HepG2 (cell line): ENCODE measurements at regions not wholly inside any gene's neighbourhood (a gene's known extent, or its start where the extent isn't known, plus 50 kb on each side); places are given as distances from the start of the nearest gene placed in this dataset.

Experiments
- ATAC-seq: fragments of 200-7000 bp; cut with Tn5 transposase; 3 replicates; pipeline ENCODE4 v1.9.1; 2020; ENCODE audit warnings: mild to moderate bottlenecking, moderate library complexity
- BruUV-seq: library from RNA; stranded (reverse); fragments of 400-500 nt; replicated peaks from 2 replicates; lab custom pipeline; 2021; lab: Mats Ljungman, UMichigan
- CTCF ChIA-PET: fragments of 300-600 bp; formaldehyde crosslinking; extraction: SDS; loops from one replicate; lab custom pipeline; 2021; ENCODE audit warnings: low total read pairs, inconsistent platforms, low intra/inter-chr PET ratio; lab: Yijun Ruan, JAX
- POLR2A ChIA-PET: fragments of 350-600 bp; sonication (Branson Sonifier 250); formaldehyde crosslinking; loops from one replicate; lab custom pipeline; 2020; ENCODE audit warnings: antibody characterized with exemption, inconsistent platforms; lab: Yijun Ruan, JAX
- DNase-seq: peaks from one replicate; pipeline ENCODE4 v3.0.0-alpha.2; 2015; ENCODE audit warnings: low spot score
- FAIRE-seq: peaks from 3 replicates; lab custom pipeline; 2011; peaks lifted over from hg19 to GRCh38; lab: Jason Lieb, UNC
- H2AFZ ChIP-seq: one replicate; pipeline ENCODE4 v1.6.1; 2011; ENCODE audit warnings: low read length, inconsistent platforms
- H3K27ac ChIP-seq: fragments of 300-600 bp; 3 replicates; pipeline ENCODE4 v1.8.0; 2011; ENCODE audit warnings: mixed run types, mild to moderate bottlenecking, mixed read lengths, low read length, inconsistent platforms; ENCODE audit not compliant: insufficient read depth; ENCODE audit errors: extremely low read length
- H3K27me3 ChIP-seq, 2 experiments: fragments of 200-600 bp in 1 of 2; 2 replicates in 1 of 2; 3 replicates in 1 of 2; pipeline versions ENCODE4 v1.6.0 to v1.8.0; 2011; ENCODE audit warnings: low read length in 2 of 2, mild to moderate bottlenecking in 2 of 2, moderate library complexity in 2 of 2, inconsistent platforms in 1 of 2; ENCODE audit not compliant: insufficient read depth in 2 of 2, control insufficient read depth in 1 of 2
- H3K36me3 ChIP-seq, 2 experiments: fragments of 200-600 bp in 1 of 2; replicated peaks in 1 of 2; 2 replicates in 1 of 2; 3 replicates in 1 of 2; pipeline versions ENCODE4 v1.5.1 to v1.8.0; 2011; ENCODE audit warnings: low read length in 2 of 2, inconsistent platforms in 1 of 2; ENCODE audit not compliant: insufficient read depth in 2 of 2, control insufficient read depth in 1 of 2
- H3K4me1 ChIP-seq: 2 replicates; pipeline ENCODE4 v1.5.1; 2012; ENCODE audit warnings: low read length, inconsistent platforms; ENCODE audit not compliant: insufficient read depth
- H3K4me2 ChIP-seq: 2 replicates; pipeline ENCODE4 v1.6.0; 2011; ENCODE audit warnings: low read depth, low read length, inconsistent platforms
- H3K4me3 ChIP-seq, 3 experiments: fragments of 200-600 bp in 1 of 3; sonication (generic), shearing (Covaris generic) in 1 of 3; replicated peaks in 1 of 3; 2 replicates each; pipeline ENCODE4 v1.5.1; 2011 to 2016; ENCODE audit warnings: low read length in 3 of 3, inconsistent platforms in 2 of 3, low read depth in 2 of 3, mild to moderate bottlenecking in 2 of 3, control low read depth in 1 of 3, mixed read lengths in 1 of 3; ENCODE audit not compliant: insufficient read depth in 1 of 3
- H3K79me2 ChIP-seq: one replicate; pipeline ENCODE4 v1.6.1; 2011; ENCODE audit warnings: low read length, inconsistent platforms; ENCODE audit not compliant: insufficient read depth
- H3K9ac ChIP-seq: 2 replicates; pipeline ENCODE4 v1.6.0; 2011; ENCODE audit warnings: mild to moderate bottlenecking, low read depth, low read length, inconsistent platforms; ENCODE audit not compliant: insufficient read depth
- H3K9me3 ChIP-seq: 2 replicates; pipeline ENCODE4 v1.5.1; 2012; ENCODE audit warnings: mild to moderate bottlenecking, low read length
- H4K20me1 ChIP-seq: 2 replicates; pipeline ENCODE4 v1.6.0; 2011; ENCODE audit warnings: inconsistent platforms, mild to moderate bottlenecking, low read length, moderate library complexity; ENCODE audit not compliant: insufficient read depth
- GATAD1 ChIP-seq: IDR thresholded peaks from 2 replicates; pipeline ENCODE4 v1.6.1; 2016; ENCODE audit warnings: missing genetic modification reagents, missing compliant biosample characterization
- GRHL1 ChIP-seq: sonication (generic); formaldehyde crosslinking; conservative IDR thresholded peaks from 2 replicates; pipeline ENCODE4 v1.8.0; 2022; ENCODE audit warnings: missing genetic modification reagents
- KLF15 ChIP-seq: sonication (generic); formaldehyde crosslinking; IDR thresholded peaks from 2 replicates; pipeline ENCODE4 v1.8.1; 2023; ENCODE audit warnings: borderline replicate concordance, mild to moderate bottlenecking, inconsistent platforms, missing genetic modification reagents, mixed read lengths
- MIXL1 ChIP-seq: IDR thresholded peaks from 2 replicates; pipeline ENCODE4 v1.6.1; 2016
- MLXIP ChIP-seq: sonication (generic); formaldehyde crosslinking; IDR thresholded peaks from 2 replicates; pipeline ENCODE4 v1.9.0; 2021; ENCODE audit warnings: missing genetic modification reagents, borderline replicate concordance
- TP53 ChIP-seq: sonication (generic); formaldehyde crosslinking; conservative IDR thresholded peaks from 2 replicates; pipeline ENCODE4 v1.4.0; 2020; ENCODE audit warnings: missing genetic modification reagents
- ZFP90 ChIP-seq: sonication (generic); formaldehyde crosslinking; IDR thresholded peaks from 2 replicates; pipeline ENCODE4 v1.8.0; 2022; ENCODE audit warnings: missing genetic modification reagents, mild to moderate bottlenecking, inconsistent platforms, borderline replicate concordance
- ZNF343 ChIP-seq: sonication (generic); formaldehyde crosslinking; IDR thresholded peaks from 2 replicates; pipeline ENCODE4 v1.4.0; 2020; ENCODE audit warnings: mild to moderate bottlenecking, missing genetic modification reagents
- ZNF556 ChIP-seq: sonication (generic); formaldehyde crosslinking; IDR thresholded peaks from 2 replicates; pipeline ENCODE4 v1.4.0; 2020; ENCODE audit warnings: mild to moderate bottlenecking, missing genetic modification reagents, borderline replicate concordance
- WGBS: methylation state at CpG from one replicate; pipeline ENCODE4 v1.1.6; 2017; ENCODE audit warnings: low lambda C conversion rate; 5-methylcytosine and 5-hydroxymethylcytosine counted together
- in situ Hi-C: cut with HindIII; loops from 2 replicates; pipeline ENCODE4 v1.10.0; 2017; ENCODE audit warnings: low pct_unique_long_range_greater_than_20kb; ENCODE audit not compliant: extremely low pct_ligation_motif_present
- intact Hi-C: fragments of 100-400 bp; cut with micrococcal nuclease; formaldehyde crosslinking; loops from one replicate; pipeline ENCODE4 v1.10.0; 2022; ENCODE audit not compliant: unreplicated experiment
- TF ChIP-seq, protein P1 (sequence below): sonication (generic); formaldehyde crosslinking; IDR thresholded peaks from 2 replicates; pipeline ENCODE4 v1.4.0; 2020; ENCODE audit warnings: missing genetic modification reagents, mild to moderate bottlenecking, borderline replicate concordance

GRCh38 chr2:239722760-239723470 is 302.2 kb downstream of the NDUFA10 start:
- Histone ChIP-seq H3K36me3 (no peaks in the 10 kb centered on the region), H3K4me2 (no peak overlapping the region), H3K9ac (no peak overlapping the region), H3K4me1 (no peaks in the 10 kb centered on the region), H3K4me3 (no peak overlapping the region), H2AFZ (no peak overlapping the region), H3K27ac (no peak overlapping the region), H3K27me3 (peaks cover 18 to 74% of the 10 kb centered on the region in 2 experiments), H4K20me1 (no peaks in the 10 kb centered on the region), H3K9me3 (no peaks in the 10 kb centered on the region), H3K79me2 (no peaks in the 10 kb centered on the region)
- CTCF ChIA-PET = no interaction called here
- no TSS peak for BruUV-seq
- no peak for DNase-seq
- intact Hi-C loops = no loop called here
- TF ChIP-seq ZFP90 (CRISPR knock-in tag) (no peak), ZNF556 (CRISPR knock-in tag) (no peak), GATAD1 (CRISPR knock-in tag) (no peak), GRHL1 (no peak), ZNF343 (CRISPR knock-in tag) (no peak), MLXIP (CRISPR knock-in tag) (no peak), MIXL1 (no peak), TP53 (no peak), KLF15 (CRISPR knock-in tag) (no peak)
- TF ChIP-seq, protein P1, sequence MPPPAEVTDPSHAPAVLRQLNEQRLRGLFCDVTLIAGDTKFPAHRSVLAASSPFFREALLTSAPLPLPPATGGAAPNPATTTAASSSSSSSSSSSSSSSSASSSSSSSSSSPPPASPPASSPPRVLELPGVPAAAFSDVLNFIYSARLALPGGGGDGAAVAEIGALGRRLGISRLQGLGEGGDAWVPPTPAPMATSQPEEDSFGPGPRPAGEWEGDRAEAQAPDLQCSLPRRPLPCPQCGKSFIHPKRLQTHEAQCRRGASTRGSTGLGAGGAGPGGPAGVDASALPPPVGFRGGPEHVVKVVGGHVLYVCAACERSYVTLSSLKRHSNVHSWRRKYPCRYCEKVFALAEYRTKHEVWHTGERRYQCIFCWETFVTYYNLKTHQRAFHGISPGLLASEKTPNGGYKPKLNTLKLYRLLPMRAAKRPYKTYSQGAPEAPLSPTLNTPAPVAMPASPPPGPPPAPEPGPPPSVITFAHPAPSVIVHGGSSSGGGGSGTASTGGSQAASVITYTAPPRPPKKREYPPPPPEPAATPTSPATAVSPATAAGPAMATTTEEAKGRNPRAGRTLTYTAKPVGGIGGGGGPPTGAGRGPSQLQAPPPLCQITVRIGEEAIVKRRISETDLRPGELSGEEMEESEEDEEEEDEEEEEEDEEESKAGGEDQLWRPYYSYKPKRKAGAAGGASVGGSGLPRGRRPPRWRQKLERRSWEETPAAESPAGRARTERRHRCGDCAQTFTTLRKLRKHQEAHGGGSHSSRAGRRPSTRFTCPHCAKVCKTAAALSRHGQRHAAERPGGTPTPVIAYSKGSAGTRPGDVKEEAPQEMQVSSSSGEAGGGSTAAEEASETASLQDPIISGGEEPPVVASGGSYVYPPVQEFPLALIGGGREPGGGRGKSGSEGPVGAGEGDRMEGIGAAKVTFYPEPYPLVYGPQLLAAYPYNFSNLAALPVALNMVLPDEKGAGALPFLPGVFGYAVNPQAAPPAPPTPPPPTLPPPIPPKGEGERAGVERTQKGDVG (CRISPR knock-in tag) = no peak
- FAIRE-seq = no peak
- no peak for ATAC-seq
- 22% methylated on average over 14 of the region's 16 CpGs for WGBS
- POLR2A ChIA-PET = no interaction called here
- in situ Hi-C loops = no loop called here
